Astrocyte (in vitro differentiated cells and primary cell): ENCODE measurements at regions not wholly inside any gene's neighbourhood (a gene's known extent, or its start where the extent isn't known, plus 50 kb on each side); places are given as distances from the start of the nearest gene placed in this dataset.

ENCODE experiments used
- CTCF ChIP-seq: IDR thresholded peaks from 2 replicates; pipeline ENCODE4 v1.5.1; 2011; ENCODE audit warnings: low read depth, mild to moderate bottlenecking, inconsistent platforms, low read length, moderate library complexity; ENCODE audit not compliant: insufficient read depth
- EZH2 ChIP-seq: IDR thresholded peaks from 2 replicates; pipeline ENCODE4 v1.6.1; 2012; ENCODE audit warnings: mild to moderate bottlenecking, low read length, inconsistent platforms; ENCODE audit not compliant: insufficient read depth

GRCh38 chr14:104441275-104442106 is 138.1 kb upstream of the C14orf180 start:
- TF ChIP-seq CTCF (no peak), EZH2 (no peak)
